HG03280 (cell line): ENCODE measurements at regions not wholly inside any gene's neighbourhood (a gene's known extent, or its start where the extent isn't known, plus 50 kb on each side); places are given as distances from the start of the nearest gene placed in this dataset.

Source experiments
- ATAC-seq: cut with Tn5 transposase; IDR thresholded peaks from one replicate; pipeline ENCODE4 v1.9.1; 2021; ENCODE audit warnings: mild to moderate bottlenecking, moderate library complexity; ENCODE audit not compliant: unreplicated experiment

GRCh38 chr16:80023865-80024264 is 423.3 kb upstream of the MAF start:
- ATAC-seq = no peak

GRCh38 chr16:80019395-80019794 is 418.9 kb upstream of the MAF start:
- ATAC-seq = no peak

GRCh38 chr16:80018466-80018865 is 417.9 kb upstream of the MAF start:
- no peak for ATAC-seq

- ATAC-seq = no peak
Observed at GRCh38 chr16:80016731-80017326, 416.3 kb upstream of the MAF start.

GRCh38 chr16:80015566-80015965 is 415.0 kb upstream of the MAF start:
- no peak for ATAC-seq

- no peak for ATAC-seq
Observed at GRCh38 chr16:80014241-80014939, 413.9 kb upstream of the MAF start.

GRCh38 chr16:80012586-80012985 is 412.0 kb upstream of the MAF start:
- no peak for ATAC-seq

- no peak for ATAC-seq
Observed at GRCh38 chr16:80009971-80010659, 409.6 kb upstream of the MAF start.

GRCh38 chr16:80008857-80009256 is 408.3 kb upstream of the MAF start:
- ATAC-seq = no peak

- ATAC-seq = no peak
Observed at GRCh38 chr16:80007231-80007630, 406.7 kb upstream of the MAF start.

GRCh38 chr16:80006241-80007215 is 406.0 kb upstream of the MAF start:
- no peak for ATAC-seq

GRCh38 chr16:80004113-80004512 is 403.6 kb upstream of the MAF start:
- no peak for ATAC-seq

GRCh38 chr16:80002261-80002660 is 401.7 kb upstream of the MAF start:
- no peak for ATAC-seq

- ATAC-seq = no peak
Observed at GRCh38 chr16:79998143-79998542, 397.6 kb upstream of the MAF start.

GRCh38 chr16:79997257-79997656 is 396.7 kb upstream of the MAF start:
- no peak for ATAC-seq

GRCh38 chr16:79996321-79996720 is 395.8 kb upstream of the MAF start:
- ATAC-seq = no peak

- ATAC-seq = no peak
Observed at GRCh38 chr16:79995315-79995714, 394.8 kb upstream of the MAF start.

GRCh38 chr16:79994418-79994817 is 393.9 kb upstream of the MAF start:
- ATAC-seq = no peak

- ATAC-seq = no peak
Observed at GRCh38 chr16:79993629-79994209, 393.2 kb upstream of the MAF start.

- no peak for ATAC-seq
Observed at GRCh38 chr16:79991969-79992368, 391.4 kb upstream of the MAF start.

- ATAC-seq = no peak
Observed at GRCh38 chr16:79988721-79989220, 388.2 kb upstream of the MAF start.
